ENCODE measurements at regions not wholly inside any gene's neighbourhood (a gene's known extent, or its start where the extent isn't known, plus 50 kb on each side); places are given as distances from the start of the nearest gene placed in this dataset.

- TF ChIP-seq CTCF (conservative IDR thresholded peaks at IDR 0.05; ENCODE audit: low read depth, low read length) (no peak), EZH2 (IDR thresholded peaks at IDR 0.05; ENCODE audit: borderline replicate concordance, low read depth, low read length, poor library complexity, severe bottlenecking) (no peak)
These were observed 524.8 kb downstream of the UTRN start for GRCh38 chr6:144809969-144810368.
